ENCODE measurements at regions not wholly inside any gene's neighbourhood (a gene's known extent, or its start where the extent isn't known, plus 50 kb on each side); places are given as distances from the start of the nearest gene placed in this dataset.

GRCh38 chr9:118457171-118458000, 753.2 kb downstream of the TLR4 start:
- TF ChIP-seq, protein P1, sequence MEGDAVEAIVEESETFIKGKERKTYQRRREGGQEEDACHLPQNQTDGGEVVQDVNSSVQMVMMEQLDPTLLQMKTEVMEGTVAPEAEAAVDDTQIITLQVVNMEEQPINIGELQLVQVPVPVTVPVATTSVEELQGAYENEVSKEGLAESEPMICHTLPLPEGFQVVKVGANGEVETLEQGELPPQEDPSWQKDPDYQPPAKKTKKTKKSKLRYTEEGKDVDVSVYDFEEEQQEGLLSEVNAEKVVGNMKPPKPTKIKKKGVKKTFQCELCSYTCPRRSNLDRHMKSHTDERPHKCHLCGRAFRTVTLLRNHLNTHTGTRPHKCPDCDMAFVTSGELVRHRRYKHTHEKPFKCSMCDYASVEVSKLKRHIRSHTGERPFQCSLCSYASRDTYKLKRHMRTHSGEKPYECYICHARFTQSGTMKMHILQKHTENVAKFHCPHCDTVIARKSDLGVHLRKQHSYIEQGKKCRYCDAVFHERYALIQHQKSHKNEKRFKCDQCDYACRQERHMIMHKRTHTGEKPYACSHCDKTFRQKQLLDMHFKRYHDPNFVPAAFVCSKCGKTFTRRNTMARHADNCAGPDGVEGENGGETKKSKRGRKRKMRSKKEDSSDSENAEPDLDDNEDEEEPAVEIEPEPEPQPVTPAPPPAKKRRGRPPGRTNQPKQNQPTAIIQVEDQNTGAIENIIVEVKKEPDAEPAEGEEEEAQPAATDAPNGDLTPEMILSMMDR (conservative IDR thresholded peaks at IDR 0.05 in 1 of 2, IDR thresholded peaks at IDR 0.05 in 1 of 2; ENCODE audit: low read depth in 1 of 2, low read length in 2 of 2), result no peak
- no peak for TF ChIP-seq EZH2 (IDR thresholded peaks at IDR 0.05; ENCODE audit: low read length, missing control alignments)
